ENCODE measurements at regions not wholly inside any gene's neighbourhood (a gene's known extent, or its start where the extent isn't known, plus 50 kb on each side); places are given as distances from the start of the nearest gene placed in this dataset.

DNA sequence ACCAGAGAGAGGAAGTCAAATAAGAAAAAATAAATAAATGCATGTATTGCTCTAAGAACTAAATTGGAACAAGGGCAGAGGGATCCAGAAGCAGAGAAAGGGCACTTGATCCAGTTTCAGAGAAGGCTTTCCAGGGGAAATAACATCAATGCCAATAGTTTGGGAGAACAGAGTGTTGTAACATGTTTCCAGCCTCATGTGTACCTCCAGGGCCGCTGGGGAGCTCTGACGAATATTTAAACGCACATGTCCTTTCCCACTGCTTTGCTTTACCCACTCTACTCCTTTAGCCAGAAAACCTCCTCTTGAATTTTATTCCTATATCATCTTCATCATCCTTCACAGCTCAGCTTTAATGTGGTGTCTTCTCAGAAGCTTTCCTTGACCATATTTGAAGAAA lies 233.7 kb downstream of the ENC1 start:
- no peak for DNase-seq
- H3K36me3 Mint-ChIP-seq (ENCODE audit: unreplicated experiment): no peaks in the 10 kb centered on the region
- H3K4me3 Mint-ChIP-seq (ENCODE audit: unreplicated experiment): no peak overlapping the region
- H3K27ac Mint-ChIP-seq (ENCODE audit: unreplicated experiment): no peak overlapping the region
- peaks cover 4% of the 10 kb centered on the region for H3K27me3 Mint-ChIP-seq (ENCODE audit: unreplicated experiment)
- TF ChIP-seq CTCF (IDR thresholded peaks at IDR 0.05; ENCODE audit: partially characterized antibody, unreplicated experiment): no peak
- no peaks in the 10 kb centered on the region for H3K9me3 Mint-ChIP-seq (ENCODE audit: unreplicated experiment)
- H3K4me1 Mint-ChIP-seq (ENCODE audit: low read depth, unreplicated experiment): peaks cover 51% of the 10 kb centered on the region

DNA sequence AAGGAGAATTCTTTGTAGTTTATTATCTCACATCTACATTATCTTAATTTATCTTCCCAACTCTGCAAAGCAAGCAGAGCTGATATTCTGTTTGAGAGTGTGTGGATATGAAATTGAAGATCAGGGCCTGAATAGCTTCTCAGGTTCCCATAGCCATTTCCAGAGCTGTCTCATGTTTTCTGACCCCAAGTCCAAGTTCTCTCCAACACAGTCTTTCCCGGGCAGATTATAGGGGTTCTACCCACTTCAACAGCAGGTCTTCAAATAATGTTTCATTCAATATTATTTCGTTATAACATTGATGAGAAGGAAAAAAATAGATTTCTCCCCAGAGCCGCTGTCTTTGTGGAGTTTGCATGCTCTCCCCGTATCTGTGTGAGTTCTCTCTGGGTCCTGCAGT lies 234.9 kb downstream of the ENC1 start:
- TF ChIP-seq CTCF (IDR thresholded peaks at IDR 0.05; ENCODE audit: partially characterized antibody, unreplicated experiment): no peak
- peaks cover 48% of the 10 kb centered on the region for H3K4me1 Mint-ChIP-seq (ENCODE audit: low read depth, unreplicated experiment)
- no peak for DNase-seq
- no peaks in the 10 kb centered on the region for H3K36me3 Mint-ChIP-seq (ENCODE audit: unreplicated experiment)
- H3K4me3 Mint-ChIP-seq (ENCODE audit: unreplicated experiment): no peak overlapping the region
- no peak overlapping the region for H3K27ac Mint-ChIP-seq (ENCODE audit: unreplicated experiment)
- peaks cover 6% of the 10 kb centered on the region for H3K27me3 Mint-ChIP-seq (ENCODE audit: unreplicated experiment)
- peaks cover 4% of the 10 kb centered on the region for H3K9me3 Mint-ChIP-seq (ENCODE audit: unreplicated experiment)

GRCh38 chr5:74404574-74405508 lies 235.7 kb downstream of the ENC1 start:
- Mint-ChIP-seq H3K4me1 (ENCODE audit: low read depth, unreplicated experiment) (peaks cover 44% of the 10 kb centered on the region), H3K9me3 (ENCODE audit: unreplicated experiment) (peaks cover 4% of the 10 kb centered on the region), H3K36me3 (ENCODE audit: unreplicated experiment) (no peaks in the 10 kb centered on the region), H3K27ac (ENCODE audit: unreplicated experiment) (no peak overlapping the region), H3K27me3 (ENCODE audit: unreplicated experiment) (peaks cover 6% of the 10 kb centered on the region), H3K4me3 (ENCODE audit: unreplicated experiment) (no peak overlapping the region)
- no peak for TF ChIP-seq CTCF (IDR thresholded peaks at IDR 0.05; ENCODE audit: partially characterized antibody, unreplicated experiment)
- DNase-seq: no peak

- Mint-ChIP-seq H3K9me3 (ENCODE audit: unreplicated experiment) (peaks cover 5% of the 10 kb centered on the region), H3K36me3 (ENCODE audit: unreplicated experiment) (no peaks in the 10 kb centered on the region), H3K4me1 (ENCODE audit: low read depth, unreplicated experiment) (peaks cover 33% of the 10 kb centered on the region), H3K4me3 (ENCODE audit: unreplicated experiment) (no peak overlapping the region), H3K27ac (ENCODE audit: unreplicated experiment) (no peak overlapping the region), H3K27me3 (ENCODE audit: unreplicated experiment) (peaks cover 6% of the 10 kb centered on the region)
- TF ChIP-seq CTCF (IDR thresholded peaks at IDR 0.05; ENCODE audit: partially characterized antibody, unreplicated experiment): no peak
- DNase-seq: no peak
These were observed 236.8 kb downstream of the ENC1 start for GRCh38 chr5:74403771-74404170.

- peaks cover 6% of the 10 kb centered on the region for H3K27me3 Mint-ChIP-seq (ENCODE audit: unreplicated experiment)
- peaks cover 5% of the 10 kb centered on the region for H3K9me3 Mint-ChIP-seq (ENCODE audit: unreplicated experiment)
- no peak overlapping the region for H3K4me3 Mint-ChIP-seq (ENCODE audit: unreplicated experiment)
- peaks cover 24% of the 10 kb centered on the region for H3K4me1 Mint-ChIP-seq (ENCODE audit: low read depth, unreplicated experiment)
- DNase-seq: no peak
- no peak overlapping the region for H3K27ac Mint-ChIP-seq (ENCODE audit: unreplicated experiment)
- no peak for TF ChIP-seq CTCF (IDR thresholded peaks at IDR 0.05; ENCODE audit: partially characterized antibody, unreplicated experiment)
- H3K36me3 Mint-ChIP-seq (ENCODE audit: unreplicated experiment): no peaks in the 10 kb centered on the region
These were observed 238.0 kb downstream of the ENC1 start for GRCh38 chr5:74402553-74402952.
